Common myeloid progenitor, CD34-positive (primary cell): ENCODE measurements at regions not wholly inside any gene's neighbourhood (a gene's known extent, or its start where the extent isn't known, plus 50 kb on each side); places are given as distances from the start of the nearest gene placed in this dataset.

Source experiments
- CTCF ChIA-PET: fragments of 350-600 bp; sonication (Branson Sonifier 250); formaldehyde crosslinking; loops from one replicate; lab custom pipeline; 2021; ENCODE audit warnings: antibody characterized with exemption; lab: Charles Lee
- POLR2A ChIA-PET: fragments of 350-600 bp; sonication (Branson Sonifier 250); formaldehyde crosslinking; loops from one replicate; lab custom pipeline; 2021; ENCODE audit warnings: antibody characterized with exemption; lab: Charles Lee
- DNase-seq, 3 donors: peaks; one replicate each; pipeline versions ENCODE4 v3.0.0 to v3.0.0-alpha.2; 2013
- H3K27ac ChIP-seq, 2 experiments: 1 replicate in 1 of 2; 2 replicates in 1 of 2; pipeline ENCODE4 v1.7.0; 2013; ENCODE audit warnings: inconsistent platforms in 2 of 2, low read length in 2 of 2, mild to moderate bottlenecking in 2 of 2, low read depth in 1 of 2, moderate library complexity in 1 of 2; ENCODE audit not compliant: severe bottlenecking in 2 of 2, insufficient read depth in 1 of 2, poor library complexity in 1 of 2
- H3K27me3 ChIP-seq, 5 experiments: replicated peaks in 2 of 5; 1 replicate in 3 of 5; 2 replicates in 2 of 5; pipeline versions ENCODE4 v1.6.1 to v1.7.0; 2013; ENCODE audit warnings: low read length in 4 of 5, mild to moderate bottlenecking in 2 of 5, moderate library complexity in 2 of 5, inconsistent platforms in 1 of 5; ENCODE audit not compliant: insufficient read depth in 5 of 5, control insufficient read depth in 4 of 5
- H3K36me3 ChIP-seq, 4 experiments: 1 replicate in 2 of 4; 2 replicates in 2 of 4; pipeline versions ENCODE4 v1.6.1 to v1.7.0; 2013; ENCODE audit warnings: low read length in 3 of 4, control low read depth in 1 of 4, mild to moderate bottlenecking in 1 of 4; ENCODE audit not compliant: control insufficient read depth in 4 of 4, insufficient read depth in 4 of 4
- H3K4me1 ChIP-seq, 4 experiments: 1 replicate in 3 of 4; 2 replicates in 1 of 4; pipeline versions ENCODE4 v1.6.1 to v1.7.1; 2013; ENCODE audit warnings: low read length in 3 of 4, mild to moderate bottlenecking in 3 of 4, control low read depth in 1 of 4, inconsistent platforms in 1 of 4, moderate library complexity in 1 of 4; ENCODE audit not compliant: control insufficient read depth in 4 of 4, insufficient read depth in 4 of 4; ENCODE audit errors: control extremely low read depth in 1 of 4
- H3K4me3 ChIP-seq, 7 experiments: 1 replicate in 4 of 7; 2 replicates in 3 of 7; pipeline versions ENCODE4 v1.5.1 to v1.7.0; 2013; ENCODE audit warnings: mild to moderate bottlenecking in 7 of 7, low read length in 6 of 7, moderate library complexity in 6 of 7, inconsistent platforms in 2 of 7, low read depth in 2 of 7, control low read depth in 1 of 7; ENCODE audit not compliant: insufficient read depth in 4 of 7, control insufficient read depth in 1 of 7; ENCODE audit errors: extremely low read depth in 1 of 7
- H3K9me3 ChIP-seq, 5 experiments: 1 replicate in 4 of 5; 2 replicates in 1 of 5; pipeline versions ENCODE4 v1.6.1 to v1.7.1; 2013; ENCODE audit warnings: low read length in 4 of 5, mild to moderate bottlenecking in 2 of 5, inconsistent platforms in 1 of 5, low read depth in 1 of 5, moderate library complexity in 1 of 5; ENCODE audit not compliant: control insufficient read depth in 4 of 5, insufficient read depth in 2 of 5; ENCODE audit errors: control extremely low read depth in 1 of 5
- WGBS: methylation state at CpG from one replicate; pipeline ENCODE4 v1.1.5; 2013; ENCODE audit not compliant: insufficient coverage; 5-methylcytosine and 5-hydroxymethylcytosine counted together

DNA sequence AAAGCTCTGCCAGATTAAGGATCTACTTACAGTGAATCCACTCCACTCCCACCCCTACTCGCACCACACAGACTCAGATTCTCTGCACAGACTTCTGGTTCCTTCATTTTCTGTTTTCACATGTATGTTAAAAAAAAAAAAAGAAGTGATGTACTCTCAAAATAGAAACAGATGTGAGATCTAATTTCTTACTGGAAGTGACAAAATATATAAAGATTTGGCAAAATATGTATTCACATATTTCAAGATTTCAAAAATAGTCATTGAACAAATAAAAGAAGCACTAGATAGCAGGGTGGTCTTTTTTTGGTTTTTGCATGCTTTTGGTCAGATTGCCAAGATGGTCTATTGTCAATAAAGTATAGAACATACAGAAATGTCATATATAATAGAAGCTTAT is 379.2 kb downstream of the TMEM167A start:
- Histone ChIP-seq H3K27ac (no peak overlapping the region), H3K27me3 (no peaks in the 10 kb centered on the region), H3K4me3 (no peak overlapping the region), H3K36me3 (no peaks in the 10 kb centered on the region), H3K9me3 (no peaks in the 10 kb centered on the region), H3K4me1 (no peaks in the 10 kb centered on the region)
- DNase-seq = peak in 2 of 3 donors; percentile 5 to 6
- WGBS = no CpG with 5 or more reads among the region's 1 CpG
- ChIA-PET POLR2A (no interaction called here), CTCF (no interaction called here)

DNA sequence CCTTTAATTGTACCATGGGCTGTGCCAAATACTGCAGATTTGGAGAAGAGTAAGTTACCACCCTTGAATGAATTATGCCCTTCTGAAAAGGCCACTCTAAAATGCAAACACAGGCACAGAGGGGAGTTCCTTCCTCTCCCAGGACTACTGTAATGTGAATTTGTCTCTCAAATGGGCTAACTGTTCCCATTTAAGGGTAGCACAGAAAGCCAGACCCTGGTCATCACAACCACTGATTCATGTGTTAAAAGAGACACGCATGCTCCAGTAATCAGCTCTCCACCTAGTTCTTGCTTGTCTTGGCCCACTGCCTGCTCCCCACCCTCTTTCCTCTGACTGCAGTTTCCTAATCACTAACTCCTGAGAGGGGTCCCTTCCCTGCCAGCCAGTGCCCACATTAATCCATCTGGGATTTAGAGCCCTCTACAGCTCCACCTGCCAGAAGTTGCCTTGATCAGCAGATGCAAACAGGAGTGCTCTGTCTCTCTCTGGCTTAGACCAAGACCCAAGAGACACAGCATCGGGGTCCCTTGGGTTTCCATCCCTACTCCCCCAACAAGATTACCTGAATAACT is 382.4 kb downstream of the TMEM167A start:
- Histone ChIP-seq H3K9me3 (no peaks in the 10 kb centered on the region), H3K4me1 (peaks cover 0 to 5% (median 0%) of the 10 kb centered on the region in 4 experiments), H3K36me3 (no peaks in the 10 kb centered on the region), H3K27me3 (no peaks in the 10 kb centered on the region), H3K4me3 (no peak overlapping the region), H3K27ac (no peak overlapping the region)
- no peak for DNase-seq
- WGBS = 96% methylated on average over 2 of the region's 2 CpGs
- ChIA-PET POLR2A (no interaction called here), CTCF (no interaction called here)

DNA sequence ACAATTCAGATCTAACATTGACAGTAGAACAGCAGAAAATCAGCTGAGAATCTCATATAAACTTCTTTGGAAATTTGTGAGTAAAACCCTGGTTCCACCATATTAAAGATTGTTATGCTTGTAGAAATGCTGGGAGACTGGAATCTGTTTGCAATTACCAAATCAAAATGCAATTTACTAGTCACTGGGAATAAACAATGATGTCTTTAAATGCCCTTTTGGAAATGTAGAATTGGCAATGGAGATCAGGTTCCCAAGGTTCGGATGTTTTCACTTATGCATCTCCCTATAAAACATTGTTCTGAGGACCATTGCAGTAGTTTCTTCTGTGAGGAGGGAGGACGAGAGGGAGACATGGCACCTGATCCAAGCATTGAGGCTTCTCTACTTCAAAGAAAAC is 384.4 kb downstream of the TMEM167A start:
- Histone ChIP-seq H3K4me3 (no peak overlapping the region), H3K27ac (no peak overlapping the region), H3K4me1 (peaks cover 0 to 5% (median 0%) of the 10 kb centered on the region in 4 experiments), H3K27me3 (no peaks in the 10 kb centered on the region), H3K36me3 (no peaks in the 10 kb centered on the region), H3K9me3 (no peaks in the 10 kb centered on the region)
- CTCF ChIA-PET = no interaction called here
- WGBS = no CpG with 5 or more reads among the region's 2 CpGs
- DNase-seq = no peak
- POLR2A ChIA-PET = no interaction called here

GRCh38 chr5:82684659-82685058 is 392.5 kb downstream of the TMEM167A start:
- Histone ChIP-seq H3K36me3 (no peaks in the 10 kb centered on the region), H3K27me3 (no peaks in the 10 kb centered on the region), H3K9me3 (peaks cover 0 to 1% (median 0%) of the 10 kb centered on the region in 5 experiments), H3K4me3 (no peak overlapping the region), H3K27ac (no peak overlapping the region), H3K4me1 (no peaks in the 10 kb centered on the region)
- ChIA-PET POLR2A (no interaction called here), CTCF (no interaction called here)
- no peak for DNase-seq
- 100% methylated on average over 1 of the region's 2 CpGs for WGBS

- POLR2A ChIA-PET = no interaction called here
- no peak for DNase-seq
- WGBS = 100% methylated on average over 1 of the region's 2 CpGs
- Histone ChIP-seq H3K4me3 (no peak overlapping the region), H3K27ac (no peak overlapping the region), H3K4me1 (no peaks in the 10 kb centered on the region), H3K9me3 (peaks cover 0 to 1% (median 0%) of the 10 kb centered on the region in 5 experiments), H3K27me3 (no peaks in the 10 kb centered on the region), H3K36me3 (no peaks in the 10 kb centered on the region)
- CTCF ChIA-PET = no interaction called here
Measured at GRCh38 chr5:82684165-82684564, 393.0 kb downstream of the TMEM167A start.

DNA sequence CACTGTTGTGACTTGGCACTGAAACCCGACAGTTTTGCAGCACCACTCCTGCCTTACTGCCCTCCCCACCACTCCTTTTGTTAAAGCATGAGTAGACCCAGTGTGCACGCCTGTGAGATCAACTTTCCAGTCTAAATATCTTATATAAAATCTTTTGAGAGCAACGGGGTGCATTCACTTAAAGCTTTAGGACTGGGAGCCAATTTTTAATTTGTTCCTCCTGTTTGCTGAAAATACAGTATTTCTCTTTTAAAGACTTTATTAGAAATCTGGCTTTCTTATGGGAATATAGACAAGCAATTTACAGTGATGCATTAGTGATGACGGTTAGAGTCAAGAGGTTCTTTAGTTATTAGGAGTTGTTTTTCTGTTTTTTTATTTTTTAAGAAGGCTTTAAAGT is 397.5 kb downstream of the TMEM167A start:
- H3K27me3 ChIP-seq = no peaks in the 10 kb centered on the region
- ChIA-PET POLR2A (no interaction called here), CTCF (interaction anchor here (1.0 kb wide), 1 partner anchor 27 kb away, joined by 3 read pairs; no protein-coding TSS in a partner anchor)
- no peak overlapping the region for H3K4me3 ChIP-seq
- 100% methylated on average over 1 of the region's 4 CpGs for WGBS
- peaks cover 0 to 12% (median 0%) of the 10 kb centered on the region in 5 experiments for H3K9me3 ChIP-seq
- no peak for DNase-seq
- H3K4me1 ChIP-seq = peaks cover 3 to 13% (median 9%) of the 10 kb centered on the region in 4 experiments
- no peak overlapping the region for H3K27ac ChIP-seq
- no peaks in the 10 kb centered on the region for H3K36me3 ChIP-seq

DNA sequence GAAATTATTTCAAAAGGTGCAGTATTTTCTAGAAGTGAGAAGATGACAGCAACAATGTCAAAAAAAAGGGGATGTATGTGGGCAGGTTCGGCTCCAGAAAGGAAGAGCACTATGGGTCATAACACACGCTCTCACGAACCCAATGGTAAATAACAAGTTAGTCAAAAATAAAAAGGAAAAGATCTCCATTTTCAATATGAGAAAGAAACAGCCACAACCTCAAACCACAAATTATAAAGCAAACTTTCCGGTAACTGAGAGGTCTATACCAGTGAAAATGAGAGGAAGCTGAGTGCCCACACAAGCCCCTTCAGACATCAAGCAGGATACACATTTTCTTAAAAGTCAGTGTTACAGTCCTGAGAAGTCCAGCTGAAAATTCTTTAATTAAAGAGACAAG is 398.5 kb upstream of the RPS23 start:
- Histone ChIP-seq H3K36me3 (no peaks in the 10 kb centered on the region), H3K4me1 (peaks cover 3 to 13% (median 9%) of the 10 kb centered on the region in 4 experiments), H3K4me3 (peak overlapping the region in 3 of 7 experiments; percentile 33 to 39 (median 34)), H3K27me3 (no peaks in the 10 kb centered on the region), H3K9me3 (peaks cover 0 to 16% (median 4%) of the 10 kb centered on the region in 5 experiments), H3K27ac (no peak overlapping the region)
- POLR2A ChIA-PET = no interaction called here
- CTCF ChIA-PET = interaction anchor here (1.0 kb wide), 1 partner anchor 9 kb away, joined by 3 read pairs; no protein-coding TSS in a partner anchor
- peak; percentile 53 to 92 (median 90) for DNase-seq
- 0% methylated on average over 1 of the region's 4 CpGs for WGBS
